HepG2 (cell line): ENCODE measurements at regions not wholly inside any gene's neighbourhood (a gene's known extent, or its start where the extent isn't known, plus 50 kb on each side); places are given as distances from the start of the nearest gene placed in this dataset.

Source experiments
- ARID2 ChIP-seq: sonication (generic); formaldehyde crosslinking; IDR thresholded peaks from 2 replicates; pipeline ENCODE4 v1.8.1; 2022; ENCODE audit warnings: mild to moderate bottlenecking, missing genetic modification reagents, borderline replicate concordance
- CTCF ChIP-seq: sonication (generic); formaldehyde crosslinking; IDR thresholded peaks from 2 replicates; pipeline ENCODE4 v1.5.0; 2020; ENCODE audit warnings: mild to moderate bottlenecking, missing genetic modification reagents, moderate library complexity
- EP300 ChIP-seq, 3 experiments: sonication (generic) in 1 of 3; formaldehyde crosslinking in 1 of 3; IDR thresholded peaks; 2 replicates each; pipeline versions ENCODE4 v1.5.1 to v1.6.1; 2011 to 2020; ENCODE audit warnings: low read depth in 2 of 3, low read length in 2 of 3, borderline replicate concordance in 1 of 3, improper control_type of control experiment in 1 of 3, mild to moderate bottlenecking in 1 of 3, missing genetic modification reagents in 1 of 3, moderate library complexity in 1 of 3
- EZH2 ChIP-seq: conservative IDR thresholded peaks from 2 replicates; pipeline ENCODE4 v1.6.1; 2012; ENCODE audit warnings: mild to moderate bottlenecking, low read depth, low read length, moderate library complexity
- NCOA1 ChIP-seq: sonication (generic); formaldehyde crosslinking; IDR thresholded peaks from 2 replicates; pipeline ENCODE4 v1.9.0; 2021; ENCODE audit warnings: missing genetic modification reagents
- SP4 ChIP-seq: sonication (generic); formaldehyde crosslinking; IDR thresholded peaks from 2 replicates; pipeline ENCODE4 v1.8.1; 2023; ENCODE audit warnings: mild to moderate bottlenecking, missing genetic modification reagents
- SRF ChIP-seq: IDR thresholded peaks from 2 replicates; pipeline ENCODE4 v1.6.1; 2011; ENCODE audit warnings: mild to moderate bottlenecking, low read depth, low read length, moderate library complexity
- TEF ChIP-seq: sonication (generic); formaldehyde crosslinking; IDR thresholded peaks from 2 replicates; pipeline ENCODE4 v1.5.0; 2020; ENCODE audit warnings: missing genetic modification reagents
- ZBTB4 ChIP-seq: sonication (generic); formaldehyde crosslinking; IDR thresholded peaks from 2 replicates; pipeline ENCODE4 v1.4.0; 2020; ENCODE audit warnings: missing genetic modification reagents, mild to moderate bottlenecking, borderline replicate concordance
- ZNF33A ChIP-seq: sonication (generic); formaldehyde crosslinking; IDR thresholded peaks from 2 replicates; pipeline ENCODE4 v1.5.1; 2020; ENCODE audit warnings: missing genetic modification reagents, mild to moderate bottlenecking, moderate library complexity, borderline replicate concordance
- ZNF354B ChIP-seq: sonication (generic); formaldehyde crosslinking; IDR thresholded peaks from 2 replicates; pipeline ENCODE4 v1.8.0; 2022; ENCODE audit warnings: mild to moderate bottlenecking, missing genetic modification reagents
- ZNF792 ChIP-seq: IDR thresholded peaks from 2 replicates; pipeline ENCODE4 v1.6.1; 2016

- TF ChIP-seq TEF (CRISPR knock-in tag) (no peak), EZH2 (no peak), ZNF33A (no peak), ZNF792 (CRISPR knock-in tag) (no peak), EP300 (IDR thresholded peaks at IDR 0.05; ENCODE audit: low read depth in 2 of 2, low read length in 2 of 2) (no peak), EP300 (CRISPR knock-in tag; IDR thresholded peaks at IDR 0.05; ENCODE audit: borderline replicate concordance) (no peak), CTCF (CRISPR knock-in tag) (no peak), SRF (no peak), NCOA1 (CRISPR knock-in tag) (no peak), ARID2 (no peak), ZBTB4 (CRISPR knock-in tag) (no peak), SP4 (CRISPR knock-in tag) (no peak), ZNF354B (CRISPR knock-in tag) (no peak)
Measured at GRCh38 chr2:126970583-126970982, 71.9 kb downstream of the TEX51 start.
